HG03097 (cell line): ENCODE measurements at regions not wholly inside any gene's neighbourhood (a gene's known extent, or its start where the extent isn't known, plus 50 kb on each side); places are given as distances from the start of the nearest gene placed in this dataset.

Experiments
- ATAC-seq: cut with Tn5 transposase; IDR thresholded peaks from one replicate; pipeline ENCODE4 v1.9.1; 2021; ENCODE audit not compliant: unreplicated experiment, low FRiP score

- no peak for ATAC-seq
Measured at GRCh38 chr5:2031581-2031980, 148.9 kb upstream of the IRX4 start.

GRCh38 chr5:2030131-2030530, 147.4 kb upstream of the IRX4 start:
- no peak for ATAC-seq

- ATAC-seq: no peak
Measured at GRCh38 chr5:2029206-2029605, 146.5 kb upstream of the IRX4 start.

DNA sequence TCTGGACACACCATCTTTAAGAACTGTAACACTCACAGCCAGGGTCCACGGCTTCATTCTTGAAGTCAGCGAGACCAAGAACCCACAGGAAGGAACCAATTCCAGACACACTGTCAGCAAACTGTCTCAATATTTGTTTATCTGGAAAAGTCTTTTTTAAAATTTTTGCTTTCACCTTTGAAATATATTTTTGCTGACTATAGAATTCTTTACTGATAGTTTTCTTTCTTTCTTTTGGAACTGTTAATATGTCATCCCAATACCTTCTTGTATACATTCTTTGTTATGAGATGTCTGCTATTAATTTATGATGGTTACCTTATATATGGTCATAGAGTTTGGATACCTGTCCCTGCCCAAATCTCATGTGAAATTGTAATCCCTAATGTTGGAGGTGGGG, 145.1 kb upstream of the IRX4 start:
- no peak for ATAC-seq

- ATAC-seq: no peak
Measured at GRCh38 chr5:2024986-2025721, 142.4 kb upstream of the IRX4 start.

- no peak for ATAC-seq
Measured at GRCh38 chr5:2023196-2023595, 140.5 kb upstream of the IRX4 start.

DNA sequence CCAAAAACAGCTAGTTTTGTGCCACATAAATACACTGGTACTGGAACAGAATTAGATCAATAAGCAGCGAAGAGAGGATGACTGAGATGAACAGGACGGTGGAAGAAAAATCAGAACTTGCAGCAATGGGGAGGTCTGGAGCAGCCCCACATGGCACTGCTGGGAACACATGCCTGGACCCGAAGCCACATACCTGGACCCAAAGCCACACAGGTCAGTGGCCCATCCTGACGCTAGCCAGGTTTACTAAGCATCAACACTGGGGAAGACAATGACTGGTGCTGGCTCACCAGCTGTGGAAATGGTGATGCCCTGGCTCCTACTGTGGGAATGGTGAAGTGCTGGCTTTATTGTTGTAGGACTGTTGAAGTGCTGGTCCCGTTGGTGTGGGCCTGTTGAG, 139.7 kb upstream of the IRX4 start:
- no peak for ATAC-seq

DNA sequence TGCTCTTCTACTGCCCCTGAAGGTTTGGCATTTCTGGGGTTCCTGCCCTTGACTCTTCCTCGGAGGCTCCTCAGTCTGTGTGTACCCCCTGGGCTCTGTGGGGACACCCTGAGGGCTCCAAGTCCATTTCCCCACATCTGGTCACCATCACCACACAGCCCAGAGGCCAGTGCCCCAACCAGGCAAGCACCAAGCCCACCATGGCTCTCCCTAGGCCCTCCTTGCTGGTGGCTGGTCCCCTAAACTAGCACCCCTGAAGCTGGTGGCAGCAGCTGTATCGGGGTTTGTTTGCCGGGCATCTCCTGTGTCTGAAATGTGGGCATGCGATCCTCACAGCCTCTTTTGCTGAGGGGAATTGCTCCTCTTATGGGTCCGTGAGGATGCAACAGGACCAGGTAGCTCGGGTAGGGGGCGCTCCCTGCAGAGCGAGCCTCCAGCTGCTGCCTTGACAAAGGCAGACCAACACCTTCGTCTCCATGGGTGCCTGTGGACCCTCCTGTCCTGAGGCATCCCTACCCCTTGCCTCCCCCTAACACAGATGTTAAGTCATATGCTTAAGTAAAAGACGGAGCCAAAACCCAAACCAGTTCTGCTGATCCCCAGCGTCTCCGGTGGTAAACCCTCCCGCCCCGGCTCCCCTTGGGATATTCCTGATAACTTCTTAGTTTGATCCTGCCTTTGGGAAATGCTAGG, 138.9 kb upstream of the IRX4 start:
- ATAC-seq: no peak

- ATAC-seq: no peak
Measured at GRCh38 chr5:2020730-2021129, 138.0 kb upstream of the IRX4 start.

DNA sequence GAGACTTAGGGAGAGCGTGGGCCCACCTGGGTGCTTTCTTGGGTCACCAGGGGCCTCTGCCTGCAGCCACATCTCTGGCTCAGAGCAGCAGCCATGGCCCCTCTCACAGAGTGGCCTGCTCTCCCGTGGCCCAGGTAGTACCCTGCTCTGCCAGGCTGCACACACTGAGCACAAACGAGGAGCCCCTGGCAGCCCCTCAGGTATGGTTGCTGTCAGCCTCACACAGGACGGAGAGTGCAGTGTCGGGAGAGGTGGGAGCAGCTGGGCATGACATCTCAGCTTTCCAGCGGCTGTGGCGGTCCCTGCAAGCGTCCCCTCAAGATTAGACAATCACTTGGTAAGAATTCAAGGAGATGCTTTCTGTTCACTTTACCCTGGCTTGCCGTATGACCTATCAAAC, 137.0 kb upstream of the IRX4 start:
- no peak for ATAC-seq

DNA sequence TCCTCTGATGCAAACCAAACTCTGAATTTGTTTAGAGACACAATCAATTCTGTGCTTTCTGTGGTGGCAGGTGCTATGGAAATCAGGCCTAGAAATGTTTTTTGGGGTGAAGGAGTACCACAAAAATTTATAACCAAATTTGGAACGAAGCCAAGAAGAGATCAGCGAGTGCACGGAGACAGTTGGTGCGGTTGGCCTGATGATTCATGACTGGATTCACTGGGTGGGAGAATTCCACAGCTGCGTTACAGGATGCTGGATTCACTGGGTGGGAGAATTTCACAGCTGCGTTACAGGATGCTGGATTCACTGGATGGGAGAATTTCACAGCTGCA, 135.6 kb upstream of the IRX4 start:
- ATAC-seq: no peak

DNA sequence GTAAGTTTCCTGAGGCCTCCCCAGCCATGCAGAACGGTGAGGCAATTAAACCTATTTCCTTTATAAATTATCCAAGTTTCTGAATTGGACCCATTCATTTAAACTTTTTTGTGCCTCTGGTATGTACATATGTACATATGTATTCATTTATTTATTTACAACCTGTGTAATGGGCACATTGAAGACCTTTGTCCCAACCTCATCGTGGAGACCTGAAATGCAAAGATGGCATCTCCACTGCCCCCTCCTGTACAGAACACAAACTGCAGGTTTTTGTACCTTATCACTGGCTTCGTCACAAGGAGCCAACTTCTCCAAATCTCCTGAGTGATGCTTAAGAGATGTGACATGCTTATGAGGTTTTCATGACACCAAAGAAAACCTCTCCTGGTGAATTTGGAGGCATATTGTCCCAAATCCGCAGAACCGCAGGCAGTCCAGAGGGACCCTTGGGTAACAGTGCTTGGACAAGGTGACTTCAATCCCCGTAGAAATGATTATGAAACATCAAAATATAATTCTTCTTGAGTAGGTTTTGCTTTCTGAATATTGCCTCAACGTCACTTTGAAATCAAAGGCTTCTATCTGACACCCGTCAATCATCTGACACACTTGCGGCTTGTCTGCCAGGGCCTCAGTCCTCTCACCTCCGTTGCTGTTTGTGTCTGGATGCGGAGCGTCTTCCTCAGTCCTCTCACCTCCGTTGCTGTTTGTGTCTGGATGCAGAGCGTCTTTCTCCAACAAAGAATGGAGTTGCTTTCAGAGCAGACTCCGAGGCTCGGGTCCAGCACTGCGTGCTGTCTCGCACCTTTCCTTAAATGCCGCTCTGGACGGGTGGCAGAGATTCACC, 135.0 kb upstream of the IRX4 start:
- no peak for ATAC-seq

DNA sequence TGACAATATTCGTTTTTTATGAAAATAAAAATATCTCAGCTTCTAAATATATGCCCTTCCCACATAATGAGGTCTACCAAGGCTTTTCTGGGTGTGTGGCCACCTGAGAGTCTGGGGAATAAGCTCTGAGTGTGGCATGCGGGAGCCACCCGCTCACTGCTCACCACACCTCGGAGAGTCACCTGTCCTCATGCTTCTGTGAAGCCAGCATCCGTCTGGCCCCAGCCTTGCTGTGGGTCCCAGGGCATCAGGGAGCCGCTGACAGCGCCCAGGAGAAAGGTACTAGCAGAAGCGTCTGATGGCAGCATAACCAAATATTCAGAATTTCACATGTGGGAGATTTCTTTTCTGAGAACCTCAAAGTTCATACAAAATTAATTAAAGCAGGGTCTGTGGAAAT, 133.2 kb upstream of the IRX4 start:
- ATAC-seq: no peak

GRCh38 chr5:2015124-2015848, 132.6 kb upstream of the IRX4 start:
- no peak for ATAC-seq

DNA sequence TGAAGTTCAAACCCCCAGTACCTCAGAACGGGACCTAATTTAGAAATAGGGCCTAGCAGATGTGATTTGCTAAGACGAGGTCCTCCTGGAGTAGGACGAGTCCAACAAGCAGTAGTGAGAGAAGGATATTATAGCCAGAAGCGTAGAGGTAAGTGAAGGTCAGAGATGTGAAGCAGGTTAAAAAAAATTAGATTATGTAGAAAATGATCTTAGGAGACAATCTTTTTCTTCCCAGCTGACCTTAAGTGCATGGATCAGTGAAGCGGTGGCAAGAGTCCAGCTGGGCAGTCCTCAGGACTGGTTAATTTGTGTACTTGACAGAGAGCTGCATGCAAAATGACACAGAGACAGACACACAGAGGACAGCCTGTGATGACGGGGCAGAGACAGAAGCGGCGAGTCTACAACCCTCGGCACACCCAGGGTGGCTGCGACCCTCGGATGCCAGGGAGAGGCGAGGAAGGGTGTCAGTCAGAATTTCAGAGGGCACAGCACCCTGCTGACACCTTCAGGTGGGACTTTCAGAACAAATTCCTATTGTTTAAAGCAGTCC, 131.4 kb upstream of the IRX4 start:
- ATAC-seq: no peak

DNA sequence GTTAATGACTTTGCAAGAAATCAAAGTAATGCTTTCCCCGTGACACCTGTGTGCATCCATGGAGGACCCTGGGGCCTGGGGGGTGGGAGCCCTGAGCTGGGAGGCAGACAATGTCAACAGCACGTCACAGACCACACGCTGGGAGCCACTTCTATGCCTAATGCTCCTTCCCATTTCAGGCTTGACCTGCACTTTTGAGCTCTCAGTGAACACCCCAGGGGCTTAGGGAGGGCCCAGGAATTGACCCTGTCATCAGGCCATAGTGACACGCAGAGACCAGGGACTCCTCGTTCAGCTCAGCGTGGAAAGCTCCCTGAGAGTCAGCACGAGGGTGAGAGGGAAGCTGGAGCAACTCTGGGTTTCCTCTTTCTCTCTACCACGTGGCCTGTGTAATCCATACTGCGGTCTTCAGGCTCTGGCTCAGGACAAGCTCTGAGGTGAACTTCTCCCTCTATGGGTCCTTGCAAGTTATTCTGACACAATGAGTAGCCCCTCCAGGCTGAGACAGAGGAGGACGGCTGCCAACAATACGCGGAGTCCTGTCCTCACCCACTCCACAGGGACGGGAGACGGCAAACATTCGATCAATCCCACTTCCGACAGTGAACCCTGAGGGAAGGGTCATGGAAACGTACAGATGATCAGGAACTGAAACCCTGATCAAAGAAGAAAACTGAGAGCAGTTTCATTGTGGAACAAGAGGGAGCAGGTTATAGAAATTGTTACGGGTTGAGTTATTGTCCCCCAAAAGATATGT, 130.8 kb upstream of the IRX4 start:
- no peak for ATAC-seq

DNA sequence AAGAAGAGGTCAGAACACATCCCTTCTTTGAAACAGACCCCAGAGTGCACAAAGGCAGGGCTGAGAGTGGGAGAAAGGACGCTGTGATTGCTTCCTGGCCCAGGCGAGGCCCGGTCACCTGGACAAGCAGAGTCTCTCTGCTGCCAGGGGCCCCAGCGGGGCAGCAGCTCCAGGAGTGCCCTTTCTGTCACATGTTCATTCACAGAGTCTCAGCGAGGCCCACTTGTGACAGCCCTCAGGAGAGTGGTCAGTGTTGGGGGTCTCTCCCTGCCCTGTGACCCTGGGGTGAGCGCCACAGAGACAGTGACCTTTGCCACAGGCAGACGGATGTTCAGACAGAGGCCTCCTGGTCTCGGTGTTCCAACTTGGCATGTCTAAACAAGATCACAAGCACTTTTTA, 130.2 kb upstream of the IRX4 start:
- no peak for ATAC-seq

GRCh38 chr5:2011481-2012411, 129.0 kb upstream of the IRX4 start:
- ATAC-seq: no peak

DNA sequence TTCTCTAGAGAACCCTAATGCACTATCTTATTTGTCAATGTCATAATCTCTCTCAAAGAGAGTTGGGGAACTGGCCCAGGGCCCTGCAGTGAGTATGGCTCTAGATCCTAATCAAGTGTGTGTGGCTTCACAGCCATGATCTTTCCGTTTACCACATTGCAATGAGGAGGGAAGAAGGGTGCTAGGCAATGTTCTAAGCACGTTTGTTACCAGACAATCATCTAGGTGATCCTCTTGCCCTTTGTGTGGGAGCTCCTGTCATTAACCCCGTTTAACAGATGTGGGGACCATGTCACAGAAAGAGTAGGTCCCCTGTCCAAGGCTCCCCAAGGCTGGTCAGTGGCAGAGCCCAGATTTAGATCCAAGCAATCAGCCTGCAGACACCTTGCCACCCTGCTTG, 128.2 kb upstream of the IRX4 start:
- no peak for ATAC-seq
